Thymus (tissue), 11 donors: ENCODE measurements at regions not wholly inside any gene's neighbourhood (a gene's known extent, or its start where the extent isn't known, plus 50 kb on each side); places are given as distances from the start of the nearest gene placed in this dataset.

Source experiments
- DNase-seq, 9 donors: peaks; one replicate each; pipeline ENCODE4 v3.0.0-alpha.2; 2013; ENCODE audit warnings: low spot score in 9 of 9, low read depth in 6 of 9, missing footprints in 1 of 9
- H3K27ac ChIP-seq, 2 donors: one replicate each; pipeline ENCODE4 v1.5.1; 2013; ENCODE audit warnings: control low read depth in 1 of 2, low read depth in 1 of 2, low read length in 1 of 2, mild to moderate bottlenecking in 1 of 2, moderate library complexity in 1 of 2
- H3K27me3 ChIP-seq, 2 donors: one replicate each; pipeline ENCODE4 v1.5.1; 2013; ENCODE audit warnings: low read length in 1 of 2; ENCODE audit not compliant: control insufficient read depth in 2 of 2, insufficient read depth in 1 of 2
- H3K36me3 ChIP-seq, 2 donors: one replicate each; pipeline ENCODE4 v1.5.1; 2013; ENCODE audit warnings: low read length in 1 of 2, mild to moderate bottlenecking in 1 of 2, moderate library complexity in 1 of 2; ENCODE audit not compliant: control insufficient read depth in 2 of 2, insufficient read depth in 2 of 2
- H3K4me1 ChIP-seq, 2 donors: one replicate each; pipeline ENCODE4 v1.5.1; 2013; ENCODE audit warnings: low read length in 2 of 2; ENCODE audit not compliant: control insufficient read depth in 2 of 2, insufficient read depth in 2 of 2
- H3K4me3 ChIP-seq, 2 donors: one replicate each; pipeline ENCODE4 v1.5.1; 2013; ENCODE audit warnings: low read length in 2 of 2, control low read depth in 1 of 2, mild to moderate bottlenecking in 1 of 2
- H3K9me3 ChIP-seq, 2 donors: one replicate each; pipeline ENCODE4 v1.5.1; 2013; ENCODE audit warnings: low read length in 1 of 2, mild to moderate bottlenecking in 1 of 2; ENCODE audit not compliant: control insufficient read depth in 2 of 2, insufficient read depth in 1 of 2
- WGBS: extraction: QIAGEN DNeasy Blood & Tissue Kit; methylation state at CpG from one replicate; pipeline ENCODE4 v1.1.7; 2013; 5-methylcytosine and 5-hydroxymethylcytosine counted together
- donor health status: healthy.

GRCh38 chr7:156438011-156438410, 202.6 kb upstream of the RNF32 start:
- DNase-seq, result no peak
- WGBS, result 91% methylated on average over 2 of the region's 2 CpGs
- Histone ChIP-seq H3K27ac (no peak overlapping the region), H3K36me3 (no peaks in the 10 kb centered on the region), H3K4me3 (no peak overlapping the region), H3K4me1 (no peaks in the 10 kb centered on the region), H3K27me3 (no peaks in the 10 kb centered on the region), H3K9me3 (no peaks in the 10 kb centered on the region)

- H3K4me3 ChIP-seq, result no peak overlapping the region
- H3K27ac ChIP-seq, result no peak overlapping the region
- H3K36me3 ChIP-seq, result no peaks in the 10 kb centered on the region
- no peaks in the 10 kb centered on the region for H3K27me3 ChIP-seq
- no peaks in the 10 kb centered on the region for H3K9me3 ChIP-seq
- WGBS, result 94% methylated on average over 8 of the region's 8 CpGs
- no peaks in the 10 kb centered on the region for H3K4me1 ChIP-seq
- DNase-seq, result no peak
Observed at GRCh38 chr7:156437021-156437614, 203.5 kb upstream of the RNF32 start.

- H3K27me3 ChIP-seq, result no peaks in the 10 kb centered on the region
- no peaks in the 10 kb centered on the region for H3K36me3 ChIP-seq
- 88% methylated on average over 12 of the region's 12 CpGs for WGBS
- no peaks in the 10 kb centered on the region for H3K9me3 ChIP-seq
- H3K4me3 ChIP-seq, result no peak overlapping the region
- H3K4me1 ChIP-seq, result no peaks in the 10 kb centered on the region
- H3K27ac ChIP-seq, result no peak overlapping the region
- no peak for DNase-seq
Observed at GRCh38 chr7:156435486-156436231, 204.9 kb upstream of the RNF32 start.

- Histone ChIP-seq H3K4me1 (no peaks in the 10 kb centered on the region), H3K27ac (no peak overlapping the region), H3K27me3 (no peaks in the 10 kb centered on the region), H3K36me3 (no peaks in the 10 kb centered on the region), H3K4me3 (no peak overlapping the region), H3K9me3 (no peaks in the 10 kb centered on the region)
- DNase-seq, result no peak
- 84% methylated on average over 5 of the region's 5 CpGs for WGBS
Observed at GRCh38 chr7:156434706-156435105, 205.9 kb upstream of the RNF32 start.

GRCh38 chr7:156432018-156432417, 208.6 kb upstream of the RNF32 start:
- WGBS, result 94% methylated on average over 11 of the region's 11 CpGs
- Histone ChIP-seq H3K36me3 (no peaks in the 10 kb centered on the region), H3K27ac (no peak overlapping the region), H3K27me3 (no peaks in the 10 kb centered on the region), H3K9me3 (no peaks in the 10 kb centered on the region), H3K4me1 (no peaks in the 10 kb centered on the region), H3K4me3 (no peak overlapping the region)
- no peak for DNase-seq

GRCh38 chr7:156430109-156430508, 210.5 kb upstream of the RNF32 start:
- no peaks in the 10 kb centered on the region for H3K9me3 ChIP-seq
- H3K4me3 ChIP-seq, result no peak overlapping the region
- H3K36me3 ChIP-seq, result no peaks in the 10 kb centered on the region
- no peaks in the 10 kb centered on the region for H3K27me3 ChIP-seq
- H3K27ac ChIP-seq, result no peak overlapping the region
- H3K4me1 ChIP-seq, result no peaks in the 10 kb centered on the region
- WGBS, result 82% methylated on average over 7 of the region's 7 CpGs
- no peak for DNase-seq

GRCh38 chr7:156429514-156429913, 211.1 kb upstream of the RNF32 start:
- Histone ChIP-seq H3K27ac (no peak overlapping the region), H3K9me3 (no peaks in the 10 kb centered on the region), H3K4me1 (no peaks in the 10 kb centered on the region), H3K36me3 (no peaks in the 10 kb centered on the region), H3K4me3 (no peak overlapping the region), H3K27me3 (no peaks in the 10 kb centered on the region)
- WGBS, result 96% methylated on average over 5 of the region's 5 CpGs
- DNase-seq, result no peak

GRCh38 chr7:156423876-156424275, 216.7 kb upstream of the RNF32 start:
- Histone ChIP-seq H3K4me3 (no peak overlapping the region), H3K4me1 (no peaks in the 10 kb centered on the region), H3K27ac (no peak overlapping the region), H3K36me3 (no peaks in the 10 kb centered on the region), H3K9me3 (no peaks in the 10 kb centered on the region), H3K27me3 (no peaks in the 10 kb centered on the region)
- DNase-seq, result no peak

- Histone ChIP-seq H3K27me3 (no peaks in the 10 kb centered on the region), H3K27ac (no peak overlapping the region), H3K4me3 (no peak overlapping the region), H3K36me3 (no peaks in the 10 kb centered on the region), H3K9me3 (no peaks in the 10 kb centered on the region), H3K4me1 (no peaks in the 10 kb centered on the region)
- WGBS, result 95% methylated on average over 1 of the region's 1 CpG
- DNase-seq, result no peak
Observed at GRCh38 chr7:156420496-156420895, 220.1 kb upstream of the RNF32 start.
